ENCODE measurements at regions not wholly inside any gene's neighbourhood (a gene's known extent, or its start where the extent isn't known, plus 50 kb on each side); places are given as distances from the start of the nearest gene placed in this dataset.
"Not testable (repeated sequence)": the region's sequence is repeated elsewhere in the genome, so short reads cannot be mapped to it uniquely, and the experiment has no call there.

DNA sequence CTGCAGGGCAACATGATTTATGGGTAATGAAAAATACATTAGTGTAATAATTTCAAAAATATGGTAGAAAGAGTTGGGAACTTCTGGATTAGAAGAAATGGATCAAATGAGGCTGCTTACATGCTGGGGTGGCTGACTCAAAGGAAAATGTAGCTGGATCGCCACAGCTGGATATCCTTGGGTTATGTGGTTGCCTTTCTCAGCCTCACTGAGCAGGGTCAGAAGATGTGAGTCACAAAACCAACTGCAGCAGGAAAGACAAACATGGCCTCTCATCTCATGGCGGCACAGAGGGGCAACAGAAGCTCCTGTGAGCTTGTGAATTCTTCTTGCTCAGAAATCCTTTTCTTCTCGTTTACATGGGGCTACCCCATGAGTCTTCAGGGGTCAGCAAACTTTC lies 317.1 kb upstream of the SPRED2 start:
- TF ChIP-seq, protein P1, sequence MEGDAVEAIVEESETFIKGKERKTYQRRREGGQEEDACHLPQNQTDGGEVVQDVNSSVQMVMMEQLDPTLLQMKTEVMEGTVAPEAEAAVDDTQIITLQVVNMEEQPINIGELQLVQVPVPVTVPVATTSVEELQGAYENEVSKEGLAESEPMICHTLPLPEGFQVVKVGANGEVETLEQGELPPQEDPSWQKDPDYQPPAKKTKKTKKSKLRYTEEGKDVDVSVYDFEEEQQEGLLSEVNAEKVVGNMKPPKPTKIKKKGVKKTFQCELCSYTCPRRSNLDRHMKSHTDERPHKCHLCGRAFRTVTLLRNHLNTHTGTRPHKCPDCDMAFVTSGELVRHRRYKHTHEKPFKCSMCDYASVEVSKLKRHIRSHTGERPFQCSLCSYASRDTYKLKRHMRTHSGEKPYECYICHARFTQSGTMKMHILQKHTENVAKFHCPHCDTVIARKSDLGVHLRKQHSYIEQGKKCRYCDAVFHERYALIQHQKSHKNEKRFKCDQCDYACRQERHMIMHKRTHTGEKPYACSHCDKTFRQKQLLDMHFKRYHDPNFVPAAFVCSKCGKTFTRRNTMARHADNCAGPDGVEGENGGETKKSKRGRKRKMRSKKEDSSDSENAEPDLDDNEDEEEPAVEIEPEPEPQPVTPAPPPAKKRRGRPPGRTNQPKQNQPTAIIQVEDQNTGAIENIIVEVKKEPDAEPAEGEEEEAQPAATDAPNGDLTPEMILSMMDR (IDR thresholded peaks at IDR 0.05; ENCODE audit: borderline replicate concordance, insufficient read depth, low read depth, low read length), result no peak
- no peak overlapping the region for H3K4me3 ChIP-seq (ENCODE audit: low read depth, low read length)

DNA sequence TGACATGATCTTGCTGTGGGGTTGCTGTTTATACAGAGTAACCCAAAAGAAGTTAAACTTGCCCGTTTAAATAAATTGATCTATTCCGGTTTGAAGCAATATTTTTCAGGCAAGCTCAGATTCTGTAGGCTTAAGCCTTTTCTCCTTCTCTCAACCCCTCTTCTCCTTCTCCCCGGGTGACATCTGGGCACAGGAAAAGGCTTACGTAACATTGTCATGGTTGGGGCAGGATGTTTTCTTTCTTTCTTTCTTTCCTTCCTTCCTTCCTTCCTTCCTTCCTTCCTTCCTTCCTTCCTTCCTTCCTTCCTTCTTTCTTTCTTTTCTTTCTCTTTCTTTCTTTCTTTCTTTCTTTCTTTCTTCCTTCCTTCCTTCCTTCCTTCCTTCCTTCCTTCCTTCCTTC lies 315.5 kb upstream of the SPRED2 start:
- not testable (repeated sequence) for H3K4me3 ChIP-seq (ENCODE audit: low read depth, low read length)

DNA sequence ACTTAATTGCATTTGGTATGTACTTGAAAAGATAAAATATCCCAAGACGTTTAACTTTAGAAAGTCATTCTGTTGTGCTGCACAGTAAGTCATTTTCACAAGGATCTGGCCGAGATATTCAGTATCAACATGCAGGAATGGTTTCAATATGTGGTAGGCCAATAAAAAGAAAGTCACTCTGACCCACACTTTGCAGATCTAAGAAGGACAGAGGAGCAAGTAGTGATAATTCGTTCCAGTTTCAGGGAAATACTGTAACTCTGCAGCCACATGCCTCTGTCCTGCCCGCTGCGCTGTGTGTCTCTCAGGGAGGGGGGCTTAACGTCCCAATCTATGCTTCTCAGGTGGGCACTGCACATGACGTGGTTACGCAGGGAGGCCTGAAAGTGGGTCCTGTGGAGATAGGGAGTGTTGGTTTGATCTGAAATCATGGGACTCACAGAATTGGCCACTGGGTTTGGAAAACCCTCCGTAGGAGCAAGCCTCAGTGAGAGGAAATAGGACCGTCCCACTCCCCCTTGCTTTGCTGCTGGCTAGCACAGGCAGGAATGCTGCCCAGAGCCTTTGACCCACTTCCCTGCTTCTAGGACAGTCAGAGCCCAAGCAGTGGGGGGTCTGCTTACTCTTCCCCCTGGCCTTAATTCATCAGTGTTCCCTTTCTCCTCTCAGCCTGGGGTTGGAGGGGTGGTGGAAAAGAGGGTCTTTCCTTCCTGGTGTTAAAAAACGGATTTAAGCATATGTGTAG lies 314.7 kb upstream of the SPRED2 start:
- no peak overlapping the region for H3K4me3 ChIP-seq (ENCODE audit: low read depth, low read length)
- TF ChIP-seq, protein P1 (IDR thresholded peaks at IDR 0.05; ENCODE audit: borderline replicate concordance, insufficient read depth, low read depth, low read length), result no peak

DNA sequence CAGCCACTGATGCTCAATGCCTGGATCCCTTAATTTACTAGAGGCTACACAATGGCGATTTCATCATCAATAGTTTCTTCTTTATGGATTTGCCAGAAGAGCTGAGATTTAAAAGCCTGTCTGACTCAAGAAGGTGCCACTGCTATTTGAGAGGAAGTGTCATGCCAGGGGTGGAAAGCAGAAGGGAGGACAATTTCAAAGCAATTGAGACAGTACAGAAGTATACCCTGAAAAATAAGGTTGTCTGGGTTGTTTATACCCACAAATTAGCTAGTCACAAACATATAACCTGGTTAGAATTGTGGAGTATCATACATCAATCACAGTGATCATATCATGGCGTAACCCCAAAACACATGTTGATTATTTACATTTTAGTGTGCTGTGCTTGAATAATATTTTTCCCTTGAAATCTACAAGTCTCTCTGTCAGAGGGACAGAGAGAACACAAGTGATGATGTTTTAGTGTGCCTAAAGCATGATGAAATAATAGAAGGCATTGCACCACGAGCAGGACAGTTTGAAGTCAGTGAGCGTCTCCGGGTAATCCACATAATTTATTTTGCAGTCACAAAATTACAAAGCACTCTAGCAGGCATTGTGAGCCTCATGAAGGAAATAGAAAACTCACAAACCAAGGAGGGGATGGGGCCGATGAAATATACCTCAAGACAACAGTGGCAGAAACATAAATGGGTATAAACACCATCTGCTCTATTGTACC lies 312.2 kb upstream of the SPRED2 start:
- TF ChIP-seq, protein P1 (IDR thresholded peaks at IDR 0.05; ENCODE audit: borderline replicate concordance, insufficient read depth, low read depth, low read length), result no peak
- H3K4me3 ChIP-seq (ENCODE audit: low read depth, low read length), result no peak overlapping the region

DNA sequence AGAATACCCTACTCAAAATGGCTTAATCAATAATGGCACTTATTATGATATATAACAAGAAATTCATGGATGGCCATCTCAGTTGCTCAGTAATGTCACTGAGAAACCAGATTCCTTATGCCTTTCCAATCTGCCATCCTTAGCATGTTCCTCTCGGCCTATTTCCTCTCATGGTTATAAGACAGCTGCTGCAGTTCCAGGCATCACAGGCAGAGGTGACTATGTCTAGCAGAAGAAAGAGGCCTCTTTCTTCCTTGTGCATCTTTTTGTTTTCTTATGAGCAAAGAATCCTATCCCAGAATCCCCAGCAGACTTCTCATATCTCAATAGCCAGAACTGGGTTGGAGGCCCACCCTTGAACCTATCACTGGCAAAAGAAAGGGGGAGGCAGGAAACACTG lies 310.6 kb upstream of the SPRED2 start:
- TF ChIP-seq, protein P1 (IDR thresholded peaks at IDR 0.05; ENCODE audit: borderline replicate concordance, insufficient read depth, low read depth, low read length), result no peak
- H3K4me3 ChIP-seq (ENCODE audit: low read depth, low read length), result no peak overlapping the region

DNA sequence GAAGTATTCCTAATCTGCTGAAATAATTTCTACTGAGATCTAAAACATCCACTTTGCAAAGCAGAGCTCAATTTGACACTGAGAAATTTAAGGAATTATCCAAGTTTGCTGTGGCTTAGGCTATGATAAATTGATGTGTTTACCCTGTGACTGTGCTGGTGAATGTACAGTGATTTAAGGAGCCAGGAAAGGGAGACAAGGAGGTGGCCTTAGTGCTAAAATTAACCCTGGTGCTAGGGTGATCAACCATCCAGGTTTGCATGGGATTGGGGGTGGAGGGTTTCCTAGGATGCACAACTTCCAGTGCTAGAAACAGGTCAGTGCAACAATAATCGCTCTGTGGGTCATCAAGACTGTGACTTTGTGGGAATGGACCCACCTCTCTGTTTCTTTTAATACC lies 307.5 kb upstream of the SPRED2 start:
- H3K4me3 ChIP-seq (ENCODE audit: low read depth, low read length), result no peak overlapping the region
- TF ChIP-seq, protein P1 (IDR thresholded peaks at IDR 0.05; ENCODE audit: borderline replicate concordance, insufficient read depth, low read depth, low read length), result no peak

DNA sequence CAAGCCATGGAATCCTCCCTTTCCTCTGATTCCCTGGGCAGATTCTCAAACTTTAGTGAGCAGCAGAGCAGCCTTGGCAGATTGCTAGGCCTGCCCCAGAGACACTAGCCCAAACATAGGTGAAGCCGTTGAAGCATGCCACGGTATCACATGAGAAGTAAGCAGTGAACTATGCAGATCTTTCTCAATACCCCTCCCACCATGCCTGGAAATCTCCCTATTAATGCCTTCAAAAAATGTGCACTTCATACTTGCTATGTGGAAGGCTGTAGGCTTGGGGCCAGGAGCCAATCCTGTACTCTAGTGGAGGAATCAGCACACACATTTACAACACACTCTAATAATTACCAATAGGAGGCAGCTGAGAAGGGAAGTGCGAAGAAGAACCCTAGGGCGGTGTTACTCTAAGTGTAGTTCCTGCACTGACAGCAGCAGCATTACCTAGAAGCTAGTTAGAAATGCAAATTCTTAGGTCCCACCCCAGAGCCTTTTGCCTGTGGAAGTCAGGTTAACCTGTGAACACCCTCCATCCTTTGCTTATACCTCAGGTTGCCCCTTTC lies 305.1 kb upstream of the SPRED2 start:
- TF ChIP-seq, protein P1 (IDR thresholded peaks at IDR 0.05; ENCODE audit: borderline replicate concordance, insufficient read depth, low read depth, low read length), result no peak
- H3K4me3 ChIP-seq (ENCODE audit: low read depth, low read length), result no peak overlapping the region
